ENCODE measurements at regions not wholly inside any gene's neighbourhood (a gene's known extent, or its start where the extent isn't known, plus 50 kb on each side); places are given as distances from the start of the nearest gene placed in this dataset.
"Not testable (repeated sequence)": the region's sequence is repeated elsewhere in the genome, so short reads cannot be mapped to it uniquely, and the experiment has no call there.

GRCh38 chr12:68984796-68985573, 52.0 kb upstream of the CPM start:
- no peak for DNase-seq (ENCODE audit: low spot score)

- not testable (repeated sequence) for DNase-seq (ENCODE audit: low spot score)
These were observed 64.6 kb upstream of the CPM start for GRCh38 chr12:68997526-68997925.

GRCh38 chr12:68998041-68998440, 65.1 kb upstream of the CPM start:
- no peak for DNase-seq (ENCODE audit: low spot score)

- no peak for DNase-seq (ENCODE audit: low spot score)
These were observed 67.1 kb upstream of the CPM start for GRCh38 chr12:69000074-69000473.

GRCh38 chr12:69000540-69001243, 67.7 kb upstream of the CPM start:
- DNase-seq (ENCODE audit: low spot score): no peak

GRCh38 chr12:69001251-69001650, 68.3 kb upstream of the CPM start:
- DNase-seq (ENCODE audit: low spot score): no peak

- no peak for DNase-seq (ENCODE audit: low spot score)
These were observed 70.0 kb upstream of the CPM start for GRCh38 chr12:69002969-69003368.

- no peak for DNase-seq (ENCODE audit: low spot score)
These were observed 71.0 kb upstream of the CPM start for GRCh38 chr12:69003991-69004390.

GRCh38 chr12:69007101-69007854, 74.3 kb upstream of the CPM start:
- DNase-seq (ENCODE audit: low spot score): no peak

- DNase-seq (ENCODE audit: low spot score): no peak
These were observed 74.9 kb upstream of the CPM start for GRCh38 chr12:69007855-69008351.

- no peak for DNase-seq (ENCODE audit: low spot score)
These were observed 75.5 kb upstream of the CPM start for GRCh38 chr12:69008520-69008919.

- no peak for DNase-seq (ENCODE audit: low spot score)
These were observed 81.1 kb upstream of the CPM start for GRCh38 chr12:69014047-69014446.

- no peak for DNase-seq (ENCODE audit: low spot score)
These were observed 82.0 kb upstream of the CPM start for GRCh38 chr12:69015017-69015416.

GRCh38 chr12:69015831-69016230, 82.9 kb upstream of the CPM start:
- DNase-seq (ENCODE audit: low spot score): no peak

- no peak for DNase-seq (ENCODE audit: low spot score)
These were observed 86.1 kb upstream of the CPM start for GRCh38 chr12:69019082-69019481.

- no peak for DNase-seq (ENCODE audit: low spot score)
These were observed 86.9 kb upstream of the CPM start for GRCh38 chr12:69019910-69020309.

GRCh38 chr12:69022674-69023073, 89.7 kb upstream of the CPM start:
- no peak for DNase-seq (ENCODE audit: low spot score)

GRCh38 chr12:69023840-69024239, 90.9 kb upstream of the CPM start:
- DNase-seq (ENCODE audit: low spot score): no peak

- DNase-seq (ENCODE audit: low spot score): no peak
These were observed 91.4 kb upstream of the CPM start for GRCh38 chr12:69024413-69024812.

GRCh38 chr12:69024907-69025306, 91.9 kb upstream of the CPM start:
- no peak for DNase-seq (ENCODE audit: low spot score)

- DNase-seq (ENCODE audit: low spot score): no peak
These were observed 93.4 kb upstream of the CPM start for GRCh38 chr12:69026336-69026735.

GRCh38 chr12:69027411-69027881, 94.5 kb upstream of the CPM start:
- DNase-seq (ENCODE audit: low spot score): no peak
